A673 (cell line): ENCODE measurements at regions not wholly inside any gene's neighbourhood (a gene's known extent, or its start where the extent isn't known, plus 50 kb on each side); places are given as distances from the start of the nearest gene placed in this dataset.

ENCODE experiments used
- CTCF ChIP-seq: fragments of 300-800, 200-600 bp; sonication (generic); conservative IDR thresholded peaks from 2 replicates; pipeline ENCODE4 v1.5.1; 2017; ENCODE audit warnings: low read depth, mild to moderate bottlenecking, antibody characterized with exemption, low read length, moderate library complexity, mixed read lengths
- EZH2 ChIP-seq: fragments of 200-600 bp; sonication (generic); IDR thresholded peaks from 2 replicates; pipeline ENCODE4 v1.6.1; 2017; ENCODE audit warnings: borderline replicate concordance, low read depth, mild to moderate bottlenecking, mixed read lengths, antibody characterized with exemption, low read length; ENCODE audit not compliant: poor library complexity, severe bottlenecking

GRCh38 chr14:31965735-31966598 is 111.1 kb upstream of the ARHGAP5 start:
- TF ChIP-seq CTCF (no peak), EZH2 (no peak)
